ENCODE measurements at regions not wholly inside any gene's neighbourhood (a gene's known extent, or its start where the extent isn't known, plus 50 kb on each side); places are given as distances from the start of the nearest gene placed in this dataset.

- Histone ChIP-seq H3K27ac (ENCODE audit: low read length) (no peak overlapping the region), H2AFZ (ENCODE audit: low read depth, low read length) (no peak overlapping the region), H3K9me2 (ENCODE audit: insufficient read depth, low read length) (no peaks in the 10 kb centered on the region), H3K4me3 (ENCODE audit: low read length) (no peak overlapping the region), H3K9ac (ENCODE audit: low read length) (no peak overlapping the region), H3K27me3 (ENCODE audit: insufficient read depth, low read depth, low read length) (no peaks in the 10 kb centered on the region), H3K36me3 (ENCODE audit: insufficient read depth, low read length) (peaks cover 8% of the 10 kb centered on the region), H4K20me1 (ENCODE audit: insufficient read depth) (peaks cover 5% of the 10 kb centered on the region), H3K9me3 (ENCODE audit: low read length) (no peaks in the 10 kb centered on the region), H3K4me2 (ENCODE audit: low read length) (no peak overlapping the region), H3K79me2 (replicated peaks; ENCODE audit: insufficient read depth, low read length) (peaks cover 49% of the 10 kb centered on the region), H3F3A (ENCODE audit: insufficient read depth, low read length, poor library complexity, severe bottlenecking) (peaks cover 3% of the 10 kb centered on the region)
- TF ChIP-seq EZH2 (IDR thresholded peaks at IDR 0.05; ENCODE audit: borderline replicate concordance, insufficient read depth, low read length, poor library complexity, severe bottlenecking) (no peak), MXI1 (conservative IDR thresholded peaks at IDR 0.05; ENCODE audit: poor library complexity, severe bottlenecking) (no peak), TAF1 (IDR thresholded peaks at IDR 0.05; ENCODE audit: low read depth) (no peak)
These were observed 85.7 kb upstream of the AK4 start for GRCh38 chr1:65062339-65062738.

DNA sequence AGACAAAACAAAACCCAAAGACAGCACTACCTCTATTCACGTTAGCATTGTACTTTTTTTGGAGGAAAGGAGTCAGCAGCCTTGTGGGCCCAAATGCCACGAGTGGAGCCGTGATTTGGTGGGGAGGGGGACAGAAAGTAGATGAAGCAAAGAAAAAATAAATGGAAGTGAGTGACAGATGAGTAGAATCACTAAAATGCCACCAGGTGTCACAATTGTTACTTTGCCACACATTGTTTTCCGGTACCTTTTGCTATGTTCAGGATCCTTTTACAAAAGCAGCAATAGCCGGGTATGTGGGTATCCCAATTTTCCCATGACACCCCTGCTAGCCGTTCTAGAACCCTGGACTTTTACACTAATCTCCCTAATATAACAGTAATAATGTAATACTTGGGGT, 85.0 kb upstream of the AK4 start:
- no peak overlapping the region for H3K9ac ChIP-seq (ENCODE audit: low read length)
- H3K79me2 ChIP-seq (replicated peaks; ENCODE audit: insufficient read depth, low read length), result peaks cover 49% of the 10 kb centered on the region
- no peaks in the 10 kb centered on the region for H3K27me3 ChIP-seq (ENCODE audit: insufficient read depth, low read depth, low read length)
- H3K4me2 ChIP-seq (ENCODE audit: low read length), result no peak overlapping the region
- peaks cover 5% of the 10 kb centered on the region for H4K20me1 ChIP-seq (ENCODE audit: insufficient read depth)
- H3K27ac ChIP-seq (ENCODE audit: low read length), result no peak overlapping the region
- peaks cover 3% of the 10 kb centered on the region for H3F3A ChIP-seq (ENCODE audit: insufficient read depth, low read length, poor library complexity, severe bottlenecking)
- TF ChIP-seq TAF1 (IDR thresholded peaks at IDR 0.05; ENCODE audit: low read depth), result no peak
- TF ChIP-seq CTCF (IDR thresholded peaks at IDR 0.05; ENCODE audit: poor library complexity, severe bottlenecking), result peak; percentile 53
- peak; percentile 48 for TF ChIP-seq RAD21 (conservative IDR thresholded peaks at IDR 0.05)
- no peak for TF ChIP-seq POLR2AphosphoS5 (IDR thresholded peaks at IDR 0.05)
- TF ChIP-seq REST (IDR thresholded peaks at IDR 0.05; ENCODE audit: borderline replicate concordance), result no peak
- peak; percentile 58 for TF ChIP-seq SMC3 (conservative IDR thresholded peaks at IDR 0.05; ENCODE audit: poor library complexity)
- TF ChIP-seq EP300 (conservative IDR thresholded peaks at IDR 0.05; ENCODE audit: poor library complexity, severe bottlenecking), result no peak
- TF ChIP-seq EZH2 (IDR thresholded peaks at IDR 0.05; ENCODE audit: borderline replicate concordance, insufficient read depth, low read length, poor library complexity, severe bottlenecking), result no peak
- TF ChIP-seq MXI1 (conservative IDR thresholded peaks at IDR 0.05; ENCODE audit: poor library complexity, severe bottlenecking), result no peak
- peaks cover 4% of the 10 kb centered on the region for H3K36me3 ChIP-seq (ENCODE audit: insufficient read depth, low read length)
- H3K9me3 ChIP-seq (ENCODE audit: low read length), result no peaks in the 10 kb centered on the region
- no peak overlapping the region for H2AFZ ChIP-seq (ENCODE audit: low read depth, low read length)
- no peak overlapping the region for H3K4me3 ChIP-seq (ENCODE audit: low read length)
- no peaks in the 10 kb centered on the region for H3K9me2 ChIP-seq (ENCODE audit: insufficient read depth, low read length)
